ENCODE measurements at regions not wholly inside any gene's neighbourhood (a gene's known extent, or its start where the extent isn't known, plus 50 kb on each side); places are given as distances from the start of the nearest gene placed in this dataset.

GRCh38 chr6:170463101-170463721 lies 89.9 kb downstream of the PSMB1 start:
- Mint-ChIP-seq H3K4me3 (no peak overlapping the region), H3K27me3 (ENCODE audit: low read depth) (peaks cover 8% of the 10 kb centered on the region), H3K27ac (ENCODE audit: unreplicated experiment) (peak overlapping the region; percentile 35), H3K4me1 (peaks cover 3% of the 10 kb centered on the region), H3K9me3 (peaks cover 1% of the 10 kb centered on the region), H3K36me3 (ENCODE audit: low read depth) (no peaks in the 10 kb centered on the region)
- TF ChIP-seq CTCF (conservative IDR thresholded peaks at IDR 0.05), result no peak
- no peak for DNase-seq (ENCODE audit: low read depth, low spot score)

- no peak for TF ChIP-seq CTCF (conservative IDR thresholded peaks at IDR 0.05)
- H3K4me1 Mint-ChIP-seq, result peaks cover 3% of the 10 kb centered on the region
- no peak for DNase-seq (ENCODE audit: low read depth, low spot score)
- H3K4me3 Mint-ChIP-seq, result no peak overlapping the region
- H3K9me3 Mint-ChIP-seq, result no peaks in the 10 kb centered on the region
- peaks cover 8% of the 10 kb centered on the region for H3K27me3 Mint-ChIP-seq (ENCODE audit: low read depth)
- H3K36me3 Mint-ChIP-seq (ENCODE audit: low read depth), result no peaks in the 10 kb centered on the region
- H3K27ac Mint-ChIP-seq (ENCODE audit: unreplicated experiment), result peak overlapping the region; percentile 72
Measured at GRCh38 chr6:170462366-170463020, 90.6 kb downstream of the PSMB1 start.

GRCh38 chr6:170461556-170462365 lies 91.3 kb downstream of the PSMB1 start:
- TF ChIP-seq CTCF (conservative IDR thresholded peaks at IDR 0.05), result no peak
- no peaks in the 10 kb centered on the region for H3K36me3 Mint-ChIP-seq (ENCODE audit: low read depth)
- no peak for DNase-seq (ENCODE audit: low read depth, low spot score)
- H3K9me3 Mint-ChIP-seq, result no peaks in the 10 kb centered on the region
- no peak overlapping the region for H3K27ac Mint-ChIP-seq (ENCODE audit: unreplicated experiment)
- peaks cover 8% of the 10 kb centered on the region for H3K27me3 Mint-ChIP-seq (ENCODE audit: low read depth)
- H3K4me1 Mint-ChIP-seq, result peaks cover 3% of the 10 kb centered on the region
- no peak overlapping the region for H3K4me3 Mint-ChIP-seq

- peaks cover 8% of the 10 kb centered on the region for H3K27me3 Mint-ChIP-seq (ENCODE audit: low read depth)
- no peak for DNase-seq (ENCODE audit: low read depth, low spot score)
Measured at GRCh38 chr6:170461111-170461510, 92.0 kb downstream of the PSMB1 start.

GRCh38 chr6:170460641-170461040 lies 92.5 kb downstream of the PSMB1 start:
- TF ChIP-seq CTCF (conservative IDR thresholded peaks at IDR 0.05), result no peak
- H3K27me3 Mint-ChIP-seq (ENCODE audit: low read depth), result peaks cover 8% of the 10 kb centered on the region
- peaks cover 3% of the 10 kb centered on the region for H3K4me1 Mint-ChIP-seq
- H3K9me3 Mint-ChIP-seq, result no peaks in the 10 kb centered on the region
- no peaks in the 10 kb centered on the region for H3K36me3 Mint-ChIP-seq (ENCODE audit: low read depth)
- DNase-seq (ENCODE audit: low read depth, low spot score), result no peak
- no peak overlapping the region for H3K27ac Mint-ChIP-seq (ENCODE audit: unreplicated experiment)
- H3K4me3 Mint-ChIP-seq, result no peak overlapping the region

More at GRCh38 chr6:170461111-170461510, 92.0 kb downstream of the PSMB1 start:
- H3K27ac Mint-ChIP-seq (ENCODE audit: unreplicated experiment), result no peak overlapping the region
- no peaks in the 10 kb centered on the region for H3K36me3 Mint-ChIP-seq (ENCODE audit: low read depth)
- H3K9me3 Mint-ChIP-seq, result no peaks in the 10 kb centered on the region
- no peak overlapping the region for H3K4me3 Mint-ChIP-seq
- peaks cover 3% of the 10 kb centered on the region for H3K4me1 Mint-ChIP-seq
- no peak for TF ChIP-seq CTCF (conservative IDR thresholded peaks at IDR 0.05)
